Left renal cortex interstitium (tissue), 4 donors: ENCODE measurements at regions not wholly inside any gene's neighbourhood (a gene's known extent, or its start where the extent isn't known, plus 50 kb on each side); places are given as distances from the start of the nearest gene placed in this dataset.
"Not testable (repeated sequence)": the region's sequence is repeated elsewhere in the genome, so short reads cannot be mapped to it uniquely, and the experiment has no call there.

ENCODE experiments used
- DNase-seq, 4 donors: peaks; one replicate each; pipeline ENCODE4 v3.0.0-alpha.2; 2013; ENCODE audit warnings: low read depth in 4 of 4, low spot score in 2 of 4, missing footprints in 1 of 4

DNA sequence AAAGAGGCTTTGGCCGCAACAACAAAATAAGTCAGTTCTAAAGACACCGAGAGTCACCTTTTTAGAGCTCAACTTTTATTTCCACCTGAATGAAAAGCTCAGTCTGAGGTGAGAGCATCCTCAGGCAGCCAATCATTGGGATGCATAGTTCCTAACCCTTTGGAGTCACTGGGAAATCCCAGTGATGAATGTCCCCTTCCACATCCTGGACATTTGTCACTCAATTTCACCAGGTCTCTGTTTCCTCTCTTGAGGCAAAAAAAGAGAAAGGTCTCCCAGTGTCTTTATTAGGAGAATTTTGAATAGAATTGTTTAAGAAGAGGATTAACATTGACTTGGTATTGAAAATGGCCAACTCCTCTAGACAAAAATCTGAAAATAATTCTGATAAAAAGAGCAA, 137.5 kb upstream of the SPRED1 start:
- DNase-seq, result no peak

DNA sequence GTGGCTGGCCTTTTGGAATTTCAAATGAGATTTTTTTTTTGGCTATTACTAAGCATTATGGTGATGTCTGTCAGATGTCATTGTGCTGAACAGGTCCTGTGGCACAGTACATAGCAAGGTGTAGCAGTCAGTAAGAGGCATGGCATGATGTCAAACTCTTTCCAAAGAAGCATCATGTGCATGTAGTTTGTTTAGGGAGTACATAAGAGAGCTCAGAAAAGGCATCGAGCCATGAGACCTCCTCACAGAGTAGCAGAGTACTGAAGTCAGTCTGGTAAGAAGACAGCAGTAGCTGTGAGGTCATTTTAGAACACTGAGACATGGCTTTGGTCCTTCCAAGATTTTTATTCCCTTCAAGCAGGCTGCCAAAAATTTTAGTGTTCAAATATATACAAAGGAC, 134.9 kb upstream of the SPRED1 start:
- no peak for DNase-seq

DNA sequence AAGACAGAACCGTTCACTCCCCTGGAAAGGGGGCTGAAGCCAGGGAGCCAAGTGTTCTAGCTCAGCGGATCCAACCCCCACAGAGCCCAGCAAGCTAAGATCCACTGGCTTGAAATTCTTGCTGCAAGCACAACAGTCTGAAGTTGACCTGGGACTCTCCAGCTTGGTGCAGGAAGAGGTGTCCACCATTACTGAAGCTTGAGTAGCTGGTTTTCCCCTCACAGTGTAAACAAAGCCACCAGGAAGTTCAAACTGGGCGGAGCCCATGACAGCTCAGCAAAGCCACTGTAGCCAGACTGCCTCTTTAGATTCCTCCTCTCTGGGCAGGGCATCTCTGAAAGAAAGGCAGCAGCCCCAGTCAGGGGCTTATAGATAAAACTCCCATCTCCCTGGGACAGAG, 132.8 kb upstream of the SPRED1 start:
- not testable (repeated sequence) for DNase-seq

DNA sequence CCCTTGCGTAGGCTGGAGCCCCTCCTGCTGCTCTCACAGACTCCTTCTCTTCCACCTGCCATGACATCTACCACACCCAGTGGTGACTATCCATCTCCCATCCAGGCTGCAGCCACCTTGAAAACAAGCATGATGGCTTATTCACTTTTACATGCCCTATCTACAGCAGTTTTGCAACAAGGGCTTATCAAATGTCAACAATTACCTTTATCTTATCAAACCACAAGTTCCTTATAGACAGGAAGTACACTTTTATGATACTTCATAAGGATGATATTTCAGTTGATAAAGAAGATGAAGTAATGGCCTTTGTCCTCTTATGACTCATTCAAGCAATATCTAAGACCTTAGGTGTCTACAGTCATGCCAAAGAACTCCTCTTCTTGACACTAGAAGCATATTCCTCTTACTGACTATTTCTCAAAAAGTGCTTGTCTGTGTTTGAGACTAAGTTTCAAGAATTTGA, 125.3 kb upstream of the SPRED1 start:
- no peak for DNase-seq

DNA sequence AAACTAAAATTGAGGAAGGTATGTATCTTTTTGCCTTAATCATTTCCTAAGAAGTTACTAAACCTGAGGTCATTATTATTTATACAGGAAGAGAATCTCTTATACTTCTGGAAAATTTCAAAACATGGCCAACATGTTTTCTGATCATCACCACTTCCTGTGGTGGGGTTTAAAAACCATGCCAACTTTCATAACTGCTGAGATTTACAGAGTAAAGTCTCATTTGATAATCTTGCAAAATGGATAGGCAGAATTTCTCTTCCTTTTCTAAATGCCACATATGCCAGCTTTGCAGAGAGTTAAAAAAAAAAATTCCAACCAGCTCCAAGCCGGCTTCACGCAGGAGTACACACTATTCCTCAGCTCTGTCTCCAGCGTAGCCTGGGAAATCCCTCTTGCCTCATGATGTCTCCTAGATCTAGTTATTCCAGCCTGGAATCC, 124.3 kb upstream of the SPRED1 start:
- DNase-seq, result no peak

DNA sequence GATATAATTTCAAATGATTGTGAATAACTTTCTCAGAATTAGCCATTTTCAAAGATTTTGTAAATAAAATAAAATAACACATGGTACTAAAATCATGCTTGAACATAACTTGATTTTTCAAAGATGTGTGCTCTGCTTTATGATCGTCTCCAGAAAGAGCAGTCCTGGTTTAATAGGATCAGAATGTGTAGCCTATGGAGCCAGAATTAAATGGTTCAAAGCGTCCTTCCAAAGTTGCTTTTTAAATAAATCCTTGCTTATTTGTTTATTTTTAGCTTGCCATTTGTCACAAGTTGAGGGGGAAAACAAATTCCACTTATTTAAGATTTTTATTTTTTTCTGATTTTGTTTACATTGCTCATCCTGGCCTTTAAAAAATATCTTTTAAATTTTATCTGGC, 123.7 kb upstream of the SPRED1 start:
- no peak for DNase-seq

DNA sequence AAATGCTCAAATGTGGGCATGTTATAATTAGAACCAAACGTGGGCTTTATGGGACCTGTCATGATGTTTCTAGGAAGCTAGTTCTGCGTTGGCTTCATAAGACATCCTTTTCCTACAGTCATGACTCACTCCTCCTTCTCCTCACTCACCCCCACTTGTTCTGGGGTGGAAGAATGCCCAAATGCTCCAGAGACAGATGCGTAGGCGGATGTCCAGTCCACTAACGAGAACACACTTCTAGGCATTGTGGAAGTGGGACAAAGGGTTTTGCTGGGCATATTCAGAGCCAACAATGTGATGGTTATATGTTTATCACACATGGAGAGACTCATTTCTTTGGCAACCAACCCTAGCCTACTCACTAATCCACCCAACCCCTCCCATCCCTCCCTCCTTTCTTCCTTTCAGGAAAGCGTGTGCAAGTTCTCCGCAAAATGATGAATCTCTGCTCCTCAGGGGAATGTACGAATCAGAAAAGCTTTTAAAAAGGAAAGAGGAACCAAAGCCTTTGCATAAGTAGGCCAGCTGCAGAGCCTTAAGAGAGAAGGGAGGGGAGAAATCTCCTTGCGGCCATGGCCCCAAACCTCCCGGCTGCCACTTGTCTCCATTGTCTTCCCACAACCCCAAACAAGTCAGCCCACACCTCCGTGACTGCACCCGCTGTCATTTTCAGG, 123.0 kb upstream of the SPRED1 start:
- DNase-seq, result peak in 2 of 4 donors; percentile 15 to 36

DNA sequence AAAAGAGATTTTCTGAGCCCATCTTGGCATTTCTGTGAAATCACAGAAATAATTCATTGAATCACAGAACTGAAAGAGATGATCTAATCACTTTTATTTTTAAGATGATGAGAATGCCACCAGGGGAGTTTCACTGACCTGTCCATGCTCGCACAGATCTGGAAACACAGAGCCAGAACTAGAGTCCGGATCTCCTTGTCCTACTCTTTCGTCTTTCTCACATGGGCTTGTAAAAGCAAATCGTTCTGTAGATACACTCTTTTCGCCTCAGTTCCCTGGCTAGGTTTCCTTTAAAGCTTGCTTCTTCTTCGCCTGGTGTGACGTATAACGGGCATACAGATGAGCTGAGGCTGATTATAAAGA, 122.5 kb upstream of the SPRED1 start:
- no peak for DNase-seq

DNA sequence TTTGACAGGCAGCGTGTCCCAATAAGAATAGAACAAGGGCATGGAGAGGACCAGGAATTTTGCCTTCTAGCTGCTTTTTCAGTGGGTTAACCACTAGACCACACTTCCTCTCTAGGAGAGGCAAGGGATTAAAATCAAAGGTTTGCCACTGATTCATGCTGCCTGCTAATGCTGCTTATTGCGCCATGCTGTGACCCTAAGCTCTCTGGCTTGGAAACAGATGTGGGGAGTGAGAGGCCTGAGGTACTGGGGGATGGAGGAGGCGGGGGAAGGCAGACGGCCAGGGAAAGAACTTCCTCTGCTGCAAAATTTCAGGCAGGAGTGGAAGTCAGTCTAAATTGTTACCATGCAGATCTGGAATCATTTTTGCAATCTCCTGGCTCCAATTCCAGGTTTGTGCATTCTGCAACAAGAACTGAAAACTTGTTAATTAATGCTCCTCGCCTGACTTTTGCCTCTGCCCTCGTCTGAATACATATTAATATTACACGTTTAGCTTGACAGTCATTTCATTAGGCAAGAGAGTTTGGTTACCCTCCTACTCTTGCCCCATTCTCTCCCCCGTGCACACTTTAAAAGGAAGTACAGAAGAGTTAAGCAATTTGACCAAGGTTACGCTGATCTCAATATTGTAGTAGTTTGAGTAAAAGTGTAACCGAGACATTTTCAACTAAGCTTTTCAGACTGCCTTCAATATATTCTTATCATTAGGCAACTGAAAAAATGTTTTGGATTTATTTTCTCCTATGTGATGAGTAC, 121.7 kb upstream of the SPRED1 start:
- peak in 2 of 4 donors; percentile 13 to 24 for DNase-seq

DNA sequence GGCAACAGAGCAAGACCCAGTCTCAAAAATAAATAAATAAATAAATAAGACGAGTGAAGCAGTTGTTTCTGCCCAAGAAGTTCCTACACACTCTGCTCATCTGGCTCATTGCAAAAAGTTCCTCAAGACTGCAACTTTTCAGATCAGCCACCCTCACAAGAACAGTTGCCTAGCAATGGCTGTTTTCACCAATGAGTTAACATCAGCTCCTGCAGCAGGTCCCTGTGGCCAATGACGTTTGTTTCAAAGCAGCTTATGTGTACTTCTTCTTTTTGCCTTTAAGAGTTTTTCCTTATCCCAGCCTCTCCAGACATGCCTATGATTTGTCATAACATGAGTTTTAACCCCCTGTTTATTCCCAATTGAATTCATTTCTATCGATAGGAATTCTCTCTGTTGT, 118.4 kb upstream of the SPRED1 start:
- DNase-seq, result no peak

DNA sequence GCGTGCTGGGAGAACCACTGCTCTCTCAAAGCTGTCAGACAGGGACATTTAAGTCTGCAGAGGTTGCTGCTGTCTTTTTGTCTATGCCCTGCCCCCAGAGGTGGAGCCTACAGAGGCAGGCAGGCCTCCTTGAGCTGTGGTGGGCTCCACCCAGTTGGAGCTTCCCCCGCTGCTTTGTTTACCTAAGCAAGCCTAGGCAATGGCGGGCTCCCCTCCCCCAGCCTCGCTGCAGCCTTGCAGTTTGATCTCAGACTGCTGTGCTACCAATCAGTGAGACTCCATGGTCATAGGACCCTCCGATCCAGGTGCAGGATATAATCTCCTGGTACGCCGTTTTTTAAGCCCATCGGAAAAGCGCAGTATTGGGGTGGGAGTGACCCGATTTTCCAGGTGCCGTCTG, 110.4 kb upstream of the SPRED1 start:
- not testable (repeated sequence) for DNase-seq

DNA sequence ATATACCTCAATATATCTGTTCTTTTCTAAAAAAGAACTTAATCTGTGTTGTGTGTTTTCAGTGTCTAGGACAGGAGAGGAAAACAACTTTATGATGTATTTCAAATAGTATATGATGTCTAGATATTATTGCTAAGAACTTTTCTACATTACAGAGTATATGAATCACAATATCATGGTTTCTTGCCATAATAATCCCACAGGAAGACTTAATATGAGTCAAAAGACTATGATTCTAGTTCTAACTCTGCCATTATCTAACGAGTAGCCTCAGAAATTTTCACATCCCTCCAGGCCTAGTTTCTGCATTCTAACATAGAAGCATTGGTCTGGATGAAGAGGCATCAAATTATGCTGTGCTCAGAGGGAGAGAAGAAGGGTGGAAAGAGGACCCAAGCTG, 107.7 kb upstream of the SPRED1 start:
- DNase-seq, result no peak

DNA sequence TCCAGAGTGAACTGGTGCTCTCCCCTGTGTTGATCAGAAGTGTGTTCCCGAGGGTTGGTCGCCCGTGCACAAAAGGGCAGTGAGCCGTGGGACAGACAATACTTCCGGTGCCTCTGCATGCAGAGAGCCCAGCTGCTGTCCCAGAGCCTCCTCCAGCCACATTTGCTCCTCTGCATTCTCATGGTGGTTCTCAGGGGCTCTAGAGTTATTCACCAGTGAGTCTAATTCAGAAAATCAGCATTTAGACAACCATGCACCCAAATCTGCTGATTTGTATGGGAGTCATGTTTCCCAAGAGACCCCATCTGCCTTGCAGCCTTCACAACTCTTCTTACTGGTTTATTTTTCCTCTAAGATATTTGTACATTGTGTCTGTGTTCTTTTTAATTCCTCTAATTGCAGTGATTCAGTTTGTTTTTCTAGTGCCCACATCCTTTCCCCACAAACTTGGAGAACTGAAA, 107.0 kb upstream of the SPRED1 start:
- no peak for DNase-seq

DNA sequence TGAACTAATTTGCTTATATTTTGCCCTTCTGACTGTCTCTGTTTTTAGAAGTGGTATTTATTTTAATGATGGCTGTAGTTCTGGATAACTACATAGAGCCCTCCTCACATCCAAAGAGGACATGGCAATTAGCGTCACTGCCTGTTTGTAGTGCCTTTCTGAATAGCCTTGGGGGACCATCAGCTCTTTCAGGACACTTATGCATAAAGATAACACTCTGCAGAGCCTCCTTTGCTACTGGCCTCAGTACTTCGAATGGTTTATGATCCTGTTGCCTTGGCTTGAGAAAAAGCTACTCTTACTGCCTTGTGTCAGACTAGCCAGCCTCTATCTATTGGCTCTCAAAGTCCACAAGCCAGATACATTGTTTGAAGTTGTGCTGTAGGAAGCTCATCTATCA, 105.4 kb upstream of the SPRED1 start:
- DNase-seq, result no peak

DNA sequence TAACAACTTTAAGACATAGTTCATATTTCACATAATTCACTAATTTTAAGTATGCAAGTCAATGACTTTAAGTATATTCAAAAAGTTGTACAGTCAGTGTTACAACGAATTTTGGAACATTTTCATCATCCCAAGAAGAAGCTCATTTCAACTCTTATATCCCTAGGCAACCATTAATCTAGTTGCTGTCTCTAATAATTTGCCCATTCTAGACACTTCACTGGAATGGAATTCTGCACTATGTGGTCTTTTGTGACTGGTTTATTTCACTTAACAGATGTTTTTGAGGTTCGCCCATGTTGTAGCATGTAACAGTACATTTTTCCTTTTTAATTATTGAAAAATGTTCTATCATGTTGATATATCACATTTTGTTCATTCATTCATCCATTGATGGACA, 104.2 kb upstream of the SPRED1 start:
- DNase-seq, result no peak

DNA sequence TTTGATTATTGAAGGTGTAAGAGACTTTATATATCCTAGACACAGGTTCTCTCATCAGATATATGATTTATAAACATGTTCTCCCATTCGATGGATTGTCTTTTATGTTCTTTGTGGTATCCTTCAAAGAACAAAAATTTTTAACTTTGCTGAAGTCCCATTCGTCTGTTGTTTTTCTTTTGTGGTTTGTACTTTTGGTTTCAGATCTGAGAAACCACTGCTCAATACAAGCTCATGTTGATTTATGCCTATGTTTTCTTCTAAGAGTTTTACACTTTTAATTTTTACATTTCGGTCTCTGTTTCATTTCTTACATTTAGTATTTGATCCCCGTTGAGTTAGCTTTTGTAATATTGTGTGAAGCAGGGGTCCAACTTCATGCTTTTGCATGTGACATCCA, 103.3 kb upstream of the SPRED1 start:
- DNase-seq, result no peak

DNA sequence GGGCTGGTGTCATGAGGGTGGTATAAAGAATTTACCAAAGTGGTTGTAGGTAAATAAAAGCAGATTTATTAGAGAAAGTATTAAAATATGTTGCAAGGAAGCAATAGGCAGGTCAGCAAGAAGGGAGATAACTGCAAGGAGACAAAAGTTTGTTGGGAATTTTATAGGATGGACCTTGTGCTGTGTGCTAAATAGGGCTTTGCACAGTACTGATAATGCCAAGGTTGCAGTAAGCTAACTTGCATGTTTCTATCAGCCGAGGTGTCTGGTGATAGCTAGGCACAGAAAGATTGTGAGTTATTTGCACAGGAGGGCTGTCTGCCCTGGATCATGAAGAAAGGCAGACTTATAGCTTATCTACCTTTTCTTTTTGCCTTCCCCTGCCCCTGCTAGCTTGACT, 102.5 kb upstream of the SPRED1 start:
- DNase-seq, result no peak

DNA sequence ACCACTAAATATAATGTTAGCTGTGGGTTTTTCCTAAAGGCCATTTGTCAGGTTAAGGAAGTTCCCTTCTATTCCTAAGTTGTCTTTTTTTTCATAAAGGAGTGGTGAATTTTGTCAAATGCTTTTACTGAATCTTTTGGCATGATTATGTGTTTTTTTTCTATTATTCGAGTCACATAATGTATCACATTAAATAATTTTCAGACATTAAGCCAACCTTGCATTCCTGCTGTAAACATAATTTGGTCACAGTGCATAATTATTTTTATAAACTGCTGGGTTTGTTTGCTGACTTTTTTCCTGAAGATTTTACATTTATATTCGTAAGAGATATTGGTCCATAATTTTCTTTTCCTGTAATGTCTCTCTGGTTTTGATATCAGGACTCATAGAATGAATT, 101.8 kb upstream of the SPRED1 start:
- no peak for DNase-seq

DNA sequence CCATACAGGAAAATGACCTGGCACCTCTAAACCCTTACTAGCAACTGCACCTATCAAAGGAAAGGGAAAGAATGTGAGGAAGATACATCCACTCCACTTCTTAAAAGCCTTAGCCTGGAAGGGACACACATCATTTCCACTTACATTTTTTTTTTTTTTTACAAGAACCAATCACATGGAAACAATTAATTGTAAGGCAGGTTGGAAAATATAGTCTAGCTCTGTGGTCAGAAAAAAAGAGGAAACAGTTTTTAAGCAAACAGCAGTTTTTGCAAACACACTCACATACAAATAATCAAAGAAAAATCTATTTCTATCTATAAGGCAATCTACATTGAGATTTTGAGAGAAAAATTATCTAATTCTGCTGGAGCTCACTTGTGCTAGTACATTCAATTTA, 98.9 kb upstream of the SPRED1 start:
- no peak for DNase-seq

DNA sequence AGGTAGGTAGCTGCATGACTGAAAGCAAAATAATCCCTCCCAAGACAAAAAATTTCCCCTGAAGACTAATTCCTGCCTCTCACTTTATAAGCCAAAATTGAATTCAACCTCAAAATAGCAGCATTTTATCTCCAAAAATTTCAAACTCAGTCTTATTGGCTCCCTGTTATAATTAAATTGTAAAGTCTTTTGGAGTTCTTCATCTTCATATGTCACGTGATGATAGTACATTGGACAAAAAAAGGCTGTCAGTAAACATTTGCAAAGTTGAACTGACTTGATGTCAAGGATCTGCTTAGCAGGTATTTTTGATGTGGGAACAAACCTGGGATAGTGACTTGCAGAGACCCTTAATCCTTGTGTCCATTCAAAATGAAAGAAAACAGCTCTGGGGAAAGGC, 98.4 kb upstream of the SPRED1 start:
- DNase-seq, result no peak

DNA sequence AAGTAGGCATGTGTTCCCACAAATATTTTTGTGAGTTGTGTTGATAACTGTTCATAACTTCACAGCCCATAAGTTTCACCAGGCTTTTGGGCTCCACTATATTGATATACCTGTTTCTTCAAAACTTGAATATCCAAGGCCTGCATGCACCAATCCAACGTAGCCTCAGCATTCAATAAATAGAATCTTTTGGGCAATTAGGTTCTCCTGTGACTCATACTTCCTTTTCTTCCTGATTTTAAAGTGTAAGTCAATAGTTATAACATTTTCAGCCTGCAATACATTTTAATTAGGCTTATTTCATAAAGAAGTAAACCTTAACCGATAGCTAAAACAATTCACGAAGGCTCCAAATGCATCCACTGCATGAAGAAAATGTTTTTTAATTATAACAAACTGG, 97.8 kb upstream of the SPRED1 start:
- no peak for DNase-seq

DNA sequence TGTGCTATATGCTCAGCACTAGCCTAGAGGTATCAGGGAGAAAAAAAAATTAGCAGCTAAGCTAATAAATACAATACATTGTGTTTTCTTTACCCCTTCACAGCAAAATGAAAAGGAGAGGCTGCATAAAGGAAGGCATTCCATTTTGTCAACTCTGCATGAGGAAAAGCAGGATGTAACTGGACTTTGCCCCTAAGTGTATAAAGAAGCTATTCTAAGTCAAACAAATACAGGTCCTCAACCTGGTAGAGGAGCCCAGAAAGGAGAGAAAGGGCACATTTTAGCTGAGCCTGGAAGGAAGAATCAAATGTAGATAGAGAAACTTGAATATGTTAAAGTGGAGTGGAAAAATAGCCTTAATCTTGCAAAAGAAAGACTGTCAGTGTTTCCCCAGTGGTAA, 89.0 kb upstream of the SPRED1 start:
- no peak for DNase-seq
